ENCODE measurements at regions not wholly inside any gene's neighbourhood (a gene's known extent, or its start where the extent isn't known, plus 50 kb on each side); places are given as distances from the start of the nearest gene placed in this dataset.

DNA sequence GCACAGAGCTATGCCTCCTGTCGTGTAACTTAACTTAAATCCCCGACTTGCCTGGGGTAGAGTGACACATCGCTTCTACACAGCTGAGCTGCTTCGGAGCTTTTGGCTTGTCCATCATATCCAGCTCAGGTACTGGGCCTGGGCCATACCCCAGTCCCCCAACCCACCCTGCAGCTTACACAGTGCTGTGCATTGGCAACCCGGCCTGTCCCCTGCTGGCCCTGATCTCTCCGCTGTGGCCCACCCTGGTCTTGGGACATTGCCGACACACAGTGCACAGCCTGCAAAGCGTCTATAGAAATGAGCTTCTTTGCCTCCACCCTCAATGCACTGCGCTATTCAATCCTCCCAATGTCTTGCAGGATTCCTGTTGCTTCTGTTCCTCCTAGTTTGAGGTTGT lies 342.8 kb upstream of the RAB6C start:
- WGBS, 2 donors (ENCODE audit: low coverage in 1 of 2) = 80 to 95% methylated on average over 5 to 7 of the region's 9 CpGs
- no peaks in the 10 kb centered on the region for H3K36me3 ChIP-seq
- ATAC-seq = no peak
- H3K4me1 ChIP-seq = no peaks in the 10 kb centered on the region
- no peak overlapping the region for H3K27ac ChIP-seq
- no peak for TF ChIP-seq POLR2A (IDR thresholded peaks at IDR 0.05)
- no peak for TF ChIP-seq EP300 (IDR thresholded peaks at IDR 0.05)
- H3K27me3 ChIP-seq = no peaks in the 10 kb centered on the region
- H3K9me3 ChIP-seq = no peaks in the 10 kb centered on the region
- no peak overlapping the region for H3K4me3 ChIP-seq

DNA sequence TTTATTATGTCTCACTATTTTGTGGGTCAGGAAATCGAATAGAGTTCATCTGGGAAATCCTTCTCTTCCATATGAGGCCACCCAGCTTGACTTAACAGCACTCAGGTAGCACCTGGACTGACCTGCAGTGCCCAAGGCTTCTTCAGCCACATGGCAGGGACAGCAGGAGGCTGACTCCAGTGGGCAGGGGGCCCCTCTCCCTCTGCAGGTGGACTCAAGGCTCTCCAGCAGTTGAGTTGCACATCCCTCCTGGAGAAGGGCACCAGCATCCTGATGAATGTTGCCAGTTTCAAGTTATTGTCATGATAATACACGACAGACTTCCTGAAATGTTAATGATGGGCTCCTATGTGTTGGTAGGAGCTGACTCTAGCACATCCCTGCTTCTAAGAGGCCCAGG lies 338.1 kb upstream of the RAB6C start:
- WGBS, 2 donors (ENCODE audit: low coverage in 1 of 2) = 62 to 78% methylated on average over 1 of the region's 2 CpGs
- Histone ChIP-seq H3K27ac (no peak overlapping the region), H3K4me3 (no peak overlapping the region), H3K4me1 (no peaks in the 10 kb centered on the region), H3K36me3 (no peaks in the 10 kb centered on the region), H3K9me3 (no peaks in the 10 kb centered on the region), H3K27me3 (no peaks in the 10 kb centered on the region)
- TF ChIP-seq EP300 (IDR thresholded peaks at IDR 0.05) (no peak), POLR2AphosphoS5 (IDR thresholded peaks at IDR 0.05) (no peak), POLR2A (IDR thresholded peaks at IDR 0.05) (no peak)
- TF ChIP-seq, protein P1, sequence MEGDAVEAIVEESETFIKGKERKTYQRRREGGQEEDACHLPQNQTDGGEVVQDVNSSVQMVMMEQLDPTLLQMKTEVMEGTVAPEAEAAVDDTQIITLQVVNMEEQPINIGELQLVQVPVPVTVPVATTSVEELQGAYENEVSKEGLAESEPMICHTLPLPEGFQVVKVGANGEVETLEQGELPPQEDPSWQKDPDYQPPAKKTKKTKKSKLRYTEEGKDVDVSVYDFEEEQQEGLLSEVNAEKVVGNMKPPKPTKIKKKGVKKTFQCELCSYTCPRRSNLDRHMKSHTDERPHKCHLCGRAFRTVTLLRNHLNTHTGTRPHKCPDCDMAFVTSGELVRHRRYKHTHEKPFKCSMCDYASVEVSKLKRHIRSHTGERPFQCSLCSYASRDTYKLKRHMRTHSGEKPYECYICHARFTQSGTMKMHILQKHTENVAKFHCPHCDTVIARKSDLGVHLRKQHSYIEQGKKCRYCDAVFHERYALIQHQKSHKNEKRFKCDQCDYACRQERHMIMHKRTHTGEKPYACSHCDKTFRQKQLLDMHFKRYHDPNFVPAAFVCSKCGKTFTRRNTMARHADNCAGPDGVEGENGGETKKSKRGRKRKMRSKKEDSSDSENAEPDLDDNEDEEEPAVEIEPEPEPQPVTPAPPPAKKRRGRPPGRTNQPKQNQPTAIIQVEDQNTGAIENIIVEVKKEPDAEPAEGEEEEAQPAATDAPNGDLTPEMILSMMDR (IDR thresholded peaks at IDR 0.05) = no peak
- ATAC-seq = no peak

DNA sequence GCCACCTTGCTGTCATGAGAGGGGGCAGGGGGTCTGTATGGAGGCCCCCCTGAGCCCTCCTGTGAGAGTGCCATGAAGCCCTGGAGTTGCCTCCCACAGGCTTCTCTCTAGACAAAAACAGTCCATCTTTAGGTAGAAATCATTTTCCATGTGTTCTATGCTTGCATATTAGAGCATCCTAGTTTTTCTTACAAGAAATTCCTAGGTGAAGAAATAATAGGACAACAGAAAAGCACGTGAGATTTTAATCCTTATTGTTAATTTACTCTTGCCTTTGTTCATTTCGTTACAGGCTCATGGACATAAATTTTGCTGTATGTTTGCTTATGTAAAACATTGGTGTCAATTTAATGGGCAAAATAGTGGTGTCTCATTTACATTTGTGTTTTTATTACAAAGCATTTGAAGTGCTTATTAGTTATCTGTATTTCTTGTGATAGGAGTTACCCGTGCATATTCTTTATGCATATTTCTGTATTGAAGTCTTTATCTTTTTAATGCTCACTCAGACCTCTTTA lies 336.9 kb upstream of the RAB6C start:
- 71 to 82% methylated on average over 2 to 3 of the region's 3 CpGs for whole genome bisulfite sequencing, 2 donors (ENCODE audit: low coverage in 1 of 2)
- no peak for TF ChIP-seq POLR2AphosphoS5 (IDR thresholded peaks at IDR 0.05)
- TF ChIP-seq EP300 (IDR thresholded peaks at IDR 0.05) = no peak
- no peak for TF ChIP-seq POLR2A (IDR thresholded peaks at IDR 0.05)
- TF ChIP-seq, protein P1 (IDR thresholded peaks at IDR 0.05) = no peak
- Histone ChIP-seq H3K36me3 (no peaks in the 10 kb centered on the region), H3K27me3 (no peaks in the 10 kb centered on the region), H3K27ac (no peak overlapping the region), H3K9me3 (no peaks in the 10 kb centered on the region), H3K4me1 (no peaks in the 10 kb centered on the region), H3K4me3 (no peak overlapping the region)
- ATAC-seq = no peak

DNA sequence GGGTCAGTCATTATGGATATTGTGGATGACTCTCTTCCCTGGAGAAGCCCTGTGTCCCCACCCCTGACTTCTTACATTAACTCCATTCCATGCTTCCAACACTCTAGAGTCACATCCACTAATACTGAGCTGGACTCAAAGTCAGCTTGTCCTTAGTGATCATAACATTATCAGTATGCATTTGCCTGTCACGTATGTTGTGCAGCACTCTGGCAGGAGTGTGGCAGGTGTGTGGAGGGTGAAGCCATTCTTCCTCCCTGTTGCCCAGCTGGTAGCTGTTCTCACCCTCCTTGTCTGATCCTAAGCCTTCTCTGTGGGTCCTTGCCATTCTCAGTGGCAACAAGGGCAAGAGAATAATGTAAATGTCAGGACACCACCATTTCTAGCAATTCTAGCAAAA lies 334.1 kb upstream of the RAB6C start:
- Histone ChIP-seq H3K4me3 (no peak overlapping the region), H3K9me3 (no peaks in the 10 kb centered on the region), H3K4me1 (no peaks in the 10 kb centered on the region), H3K27me3 (peaks cover 9% of the 10 kb centered on the region), H3K36me3 (no peaks in the 10 kb centered on the region), H3K27ac (no peak overlapping the region)
- 75% methylated on average over 1 of the region's 1 CpG; no CpG with 5 or more reads in 1 of the 2 donors for WGBS, 2 donors (ENCODE audit: low coverage in 1 of 2)
- ATAC-seq = no peak
- TF ChIP-seq, protein P1 (IDR thresholded peaks at IDR 0.05) = no peak
- no peak for TF ChIP-seq EP300 (IDR thresholded peaks at IDR 0.05)
- no peak for TF ChIP-seq POLR2AphosphoS5 (IDR thresholded peaks at IDR 0.05)
- no peak for TF ChIP-seq POLR2A (IDR thresholded peaks at IDR 0.05)

DNA sequence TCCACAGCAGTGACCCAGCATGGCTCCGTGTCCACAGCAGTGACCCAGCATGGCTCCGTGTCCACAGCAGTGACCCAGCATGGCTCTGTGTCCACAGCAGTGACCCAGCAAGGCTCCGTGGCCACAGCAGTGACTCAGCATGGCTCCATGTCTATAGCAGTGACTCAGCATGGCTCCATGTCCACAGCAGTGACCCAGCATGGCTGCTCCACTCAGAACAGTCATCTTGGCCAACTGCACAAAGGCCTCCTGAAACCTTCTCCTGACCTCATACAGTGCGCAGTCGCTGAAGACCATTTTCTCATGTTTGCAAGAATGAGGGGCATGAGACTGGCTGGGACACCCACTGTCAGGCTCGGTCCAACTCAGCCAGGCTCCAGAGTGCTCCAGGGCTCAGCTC lies 333.4 kb upstream of the RAB6C start:
- TF ChIP-seq EP300 (IDR thresholded peaks at IDR 0.05) = no peak
- TF ChIP-seq POLR2A (IDR thresholded peaks at IDR 0.05) = no peak
- TF ChIP-seq, protein P1 (IDR thresholded peaks at IDR 0.05) = no peak
- no peak for TF ChIP-seq POLR2AphosphoS5 (IDR thresholded peaks at IDR 0.05)
- Histone ChIP-seq H3K9me3 (no peaks in the 10 kb centered on the region), H3K4me3 (no peak overlapping the region), H3K4me1 (no peaks in the 10 kb centered on the region), H3K27ac (no peak overlapping the region), H3K36me3 (no peaks in the 10 kb centered on the region), H3K27me3 (peaks cover 9% of the 10 kb centered on the region)
- 40 to 97% methylated on average over 1 to 3 of the region's 6 CpGs for WGBS, 2 donors (ENCODE audit: low coverage in 1 of 2)
- no peak for ATAC-seq

Data from gastroesophageal sphincter (tissue), 4 donors.